ENCODE measurements at regions not wholly inside any gene's neighbourhood (a gene's known extent, or its start where the extent isn't known, plus 50 kb on each side); places are given as distances from the start of the nearest gene placed in this dataset.

DNA sequence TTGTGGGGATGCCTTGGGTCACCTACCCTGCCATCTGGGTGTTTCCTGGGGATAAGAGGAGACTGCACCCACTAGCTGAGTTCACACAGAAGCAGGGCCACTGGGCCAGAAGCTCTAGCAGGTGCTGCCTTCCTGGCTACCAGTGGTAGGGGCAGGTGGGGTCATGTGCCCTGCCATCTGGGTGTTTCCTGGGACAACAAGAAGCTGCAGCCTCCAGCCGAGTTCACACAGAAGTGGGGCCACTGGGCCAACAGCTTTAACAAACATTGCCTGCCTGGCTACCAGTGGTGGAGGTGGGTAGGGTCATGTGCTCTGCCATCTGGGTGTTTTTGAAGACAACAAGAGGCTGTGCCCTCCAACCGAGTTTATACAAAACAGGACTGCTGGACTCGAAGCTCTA lies 282.2 kb upstream of the SYT4 start:
- TF ChIP-seq, protein P1, sequence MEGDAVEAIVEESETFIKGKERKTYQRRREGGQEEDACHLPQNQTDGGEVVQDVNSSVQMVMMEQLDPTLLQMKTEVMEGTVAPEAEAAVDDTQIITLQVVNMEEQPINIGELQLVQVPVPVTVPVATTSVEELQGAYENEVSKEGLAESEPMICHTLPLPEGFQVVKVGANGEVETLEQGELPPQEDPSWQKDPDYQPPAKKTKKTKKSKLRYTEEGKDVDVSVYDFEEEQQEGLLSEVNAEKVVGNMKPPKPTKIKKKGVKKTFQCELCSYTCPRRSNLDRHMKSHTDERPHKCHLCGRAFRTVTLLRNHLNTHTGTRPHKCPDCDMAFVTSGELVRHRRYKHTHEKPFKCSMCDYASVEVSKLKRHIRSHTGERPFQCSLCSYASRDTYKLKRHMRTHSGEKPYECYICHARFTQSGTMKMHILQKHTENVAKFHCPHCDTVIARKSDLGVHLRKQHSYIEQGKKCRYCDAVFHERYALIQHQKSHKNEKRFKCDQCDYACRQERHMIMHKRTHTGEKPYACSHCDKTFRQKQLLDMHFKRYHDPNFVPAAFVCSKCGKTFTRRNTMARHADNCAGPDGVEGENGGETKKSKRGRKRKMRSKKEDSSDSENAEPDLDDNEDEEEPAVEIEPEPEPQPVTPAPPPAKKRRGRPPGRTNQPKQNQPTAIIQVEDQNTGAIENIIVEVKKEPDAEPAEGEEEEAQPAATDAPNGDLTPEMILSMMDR (optimal IDR thresholded peaks at IDR 0.05 in 1 of 3, IDR thresholded peaks at IDR 0.05 in 1 of 3, conservative IDR thresholded peaks at IDR 0.05 in 1 of 3; ENCODE audit: extremely low read depth in 1 of 3, insufficient read depth in 2 of 3, low read length in 3 of 3), result no peak
- no peak for TF ChIP-seq EZH2 (IDR thresholded peaks at IDR 0.05; ENCODE audit: low read length)
- no peak overlapping the region for H3K4me2 ChIP-seq (ENCODE audit: control insufficient read depth, extremely low read depth, insufficient read depth, low read depth, low read length)
- no peaks in the 10 kb centered on the region for H3K9me3 ChIP-seq (ENCODE audit: control insufficient read depth, low read depth, low read length)
- no peaks in the 10 kb centered on the region for H3K27me3 ChIP-seq (ENCODE audit: control insufficient read depth, extremely low read depth, insufficient read depth, low read length)
- no peak overlapping the region for H2AFZ ChIP-seq (ENCODE audit: control insufficient read depth, low read length)
- FAIRE-seq (no peak), DNase-seq (ENCODE audit: low read depth, low spot score) (no peak)
- no peaks in the 10 kb centered on the region for H3K9me1 ChIP-seq (ENCODE audit: control insufficient read depth, extremely low read depth, insufficient read depth, low read length)
- no peak overlapping the region for H3K9ac ChIP-seq (ENCODE audit: control insufficient read depth, extremely low read depth, insufficient read depth, low read length)
- no peak overlapping the region for H3K4me3 ChIP-seq (ENCODE audit: control insufficient read depth in 2 of 3, extremely low read depth in 1 of 3, insufficient read depth in 2 of 3, low read depth in 1 of 3, low read length in 3 of 3)
- H4K20me1 ChIP-seq (ENCODE audit: control insufficient read depth, extremely low read depth, insufficient read depth, low read length), result no peaks in the 10 kb centered on the region
- no peaks in the 10 kb centered on the region for H3K36me3 ChIP-seq (ENCODE audit: control insufficient read depth in 2 of 2, extremely low read depth in 1 of 2, insufficient read depth in 2 of 2, low read length in 2 of 2)
- no peak overlapping the region for H3K27ac ChIP-seq (ENCODE audit: control insufficient read depth, insufficient read depth, low read length)
- H3K4me1 ChIP-seq (ENCODE audit: control insufficient read depth, extremely low read depth, insufficient read depth, low read length), result no peaks in the 10 kb centered on the region
- no peaks in the 10 kb centered on the region for H3K79me2 ChIP-seq (ENCODE audit: control insufficient read depth, insufficient read depth, low read length)
- dilution Hi-C loops (cut with MboI; ENCODE audit: extremely low pct_ligation_motif_present, low sequenced_read_pairs), result no loop called here

DNA sequence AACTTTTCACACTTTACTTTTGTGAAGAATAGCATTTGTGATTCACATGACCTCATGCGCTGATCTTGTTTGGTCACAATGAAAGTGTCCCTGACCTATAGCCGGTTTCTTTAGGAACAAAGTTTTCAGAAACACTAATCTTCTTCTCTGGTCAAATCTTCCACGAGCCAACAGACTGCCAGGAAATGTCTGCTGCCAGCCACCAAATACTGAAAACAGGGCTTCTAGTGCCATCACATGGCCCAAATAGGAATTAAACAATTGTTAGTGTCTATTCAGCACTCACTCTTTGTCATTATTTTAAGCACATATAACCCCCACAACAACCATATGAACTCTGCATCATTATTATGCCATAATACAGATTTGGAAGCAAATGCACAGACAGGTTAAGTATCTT lies 286.5 kb upstream of the SYT4 start:
- no peak overlapping the region for H3K9ac ChIP-seq (ENCODE audit: control insufficient read depth, extremely low read depth, insufficient read depth, low read length)
- no peak overlapping the region for H3K4me2 ChIP-seq (ENCODE audit: control insufficient read depth, extremely low read depth, insufficient read depth, low read depth, low read length)
- H3K9me1 ChIP-seq (ENCODE audit: control insufficient read depth, extremely low read depth, insufficient read depth, low read length), result no peaks in the 10 kb centered on the region
- no peaks in the 10 kb centered on the region for H4K20me1 ChIP-seq (ENCODE audit: control insufficient read depth, extremely low read depth, insufficient read depth, low read length)
- H3K4me1 ChIP-seq (ENCODE audit: control insufficient read depth, extremely low read depth, insufficient read depth, low read length), result no peaks in the 10 kb centered on the region
- FAIRE-seq (peak; percentile 41), DNase-seq (ENCODE audit: low read depth, low spot score) (no peak)
- no peaks in the 10 kb centered on the region for H3K36me3 ChIP-seq (ENCODE audit: control insufficient read depth in 2 of 2, extremely low read depth in 1 of 2, insufficient read depth in 2 of 2, low read length in 2 of 2)
- H3K27ac ChIP-seq (ENCODE audit: control insufficient read depth, insufficient read depth, low read length), result no peak overlapping the region
- TF ChIP-seq EZH2 (IDR thresholded peaks at IDR 0.05; ENCODE audit: low read length), result no peak
- TF ChIP-seq, protein P1 (optimal IDR thresholded peaks at IDR 0.05 in 1 of 3, IDR thresholded peaks at IDR 0.05 in 1 of 3, conservative IDR thresholded peaks at IDR 0.05 in 1 of 3; ENCODE audit: extremely low read depth in 1 of 3, insufficient read depth in 2 of 3, low read length in 3 of 3), result peak; percentile 46 to 58 (median 48)
- no peaks in the 10 kb centered on the region for H3K9me3 ChIP-seq (ENCODE audit: control insufficient read depth, low read depth, low read length)
- dilution Hi-C loops (cut with MboI; ENCODE audit: extremely low pct_ligation_motif_present, low sequenced_read_pairs), result no loop called here
- no peaks in the 10 kb centered on the region for H3K79me2 ChIP-seq (ENCODE audit: control insufficient read depth, insufficient read depth, low read length)
- no peaks in the 10 kb centered on the region for H3K27me3 ChIP-seq (ENCODE audit: control insufficient read depth, extremely low read depth, insufficient read depth, low read length)
- no peak overlapping the region for H2AFZ ChIP-seq (ENCODE audit: control insufficient read depth, low read length)
- H3K4me3 ChIP-seq (ENCODE audit: control insufficient read depth in 2 of 3, extremely low read depth in 1 of 3, insufficient read depth in 2 of 3, low read depth in 1 of 3, low read length in 3 of 3), result no peak overlapping the region

All from keratinocyte (primary cell).